GM23338 (cell line): ENCODE measurements at regions not wholly inside any gene's neighbourhood (a gene's known extent, or its start where the extent isn't known, plus 50 kb on each side); places are given as distances from the start of the nearest gene placed in this dataset.

Source experiments
- CTCF ChIP-seq, 2 experiments: fragments of 200-600 bp in 1 of 2; sonication (generic) in 1 of 2; conservative IDR thresholded peaks; 2 replicates each; pipeline versions ENCODE4 v1.5.1 to v1.6.1; 2016 to 2017; ENCODE audit warnings: antibody characterized with exemption in 2 of 2, low read depth in 2 of 2, mild to moderate bottlenecking in 2 of 2, moderate library complexity in 1 of 2
- EZH2 ChIP-seq: fragments of 200-600 bp; sonication (generic); IDR thresholded peaks from one replicate; pipeline ENCODE4 v1.8.0; 2017; ENCODE audit warnings: antibody characterized with exemption, mild to moderate bottlenecking, low read depth; ENCODE audit not compliant: unreplicated experiment
- JUNB ChIP-seq: IDR thresholded peaks from one replicate; pipeline ENCODE4 v1.6.1; 2016; ENCODE audit warnings: antibody characterized with exemption; ENCODE audit not compliant: unreplicated experiment
- REST ChIP-seq: IDR thresholded peaks from one replicate; pipeline ENCODE4 v1.6.1; 2018; ENCODE audit warnings: antibody characterized with exemption; ENCODE audit not compliant: unreplicated experiment

- TF ChIP-seq CTCF (conservative IDR thresholded peaks at IDR 0.05; ENCODE audit: low read depth in 2 of 2) = no peak
- no peak for TF ChIP-seq REST
- TF ChIP-seq JUNB = no peak
- TF ChIP-seq EZH2 = no peak
These were observed 272.0 kb downstream of the HHIPL2 start for GRCh38 chr1:222275729-222276465.
